ENCODE measurements at regions not wholly inside any gene's neighbourhood (a gene's known extent, or its start where the extent isn't known, plus 50 kb on each side); places are given as distances from the start of the nearest gene placed in this dataset.

DNA sequence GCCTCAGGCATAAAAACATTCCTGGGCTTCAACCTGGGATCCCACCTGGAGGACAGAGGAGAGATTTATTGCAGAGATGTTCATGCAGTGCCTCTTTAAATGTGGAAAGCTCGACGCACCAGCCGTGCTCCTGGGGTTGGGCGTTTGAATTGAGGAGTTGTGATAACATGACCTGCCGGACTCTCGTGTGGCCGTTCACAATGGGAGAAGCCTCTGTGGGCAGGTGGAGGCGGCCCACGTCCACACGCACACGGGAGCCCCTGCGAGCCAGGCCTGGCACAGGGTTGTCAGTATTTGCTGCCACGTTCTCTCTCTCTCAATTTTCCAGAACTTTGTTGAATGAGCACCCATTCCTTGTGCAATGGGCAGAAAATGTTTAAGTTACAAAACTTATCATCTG, 58.3 kb upstream of the PPARA start:
- no peak for DNase-seq

DNA sequence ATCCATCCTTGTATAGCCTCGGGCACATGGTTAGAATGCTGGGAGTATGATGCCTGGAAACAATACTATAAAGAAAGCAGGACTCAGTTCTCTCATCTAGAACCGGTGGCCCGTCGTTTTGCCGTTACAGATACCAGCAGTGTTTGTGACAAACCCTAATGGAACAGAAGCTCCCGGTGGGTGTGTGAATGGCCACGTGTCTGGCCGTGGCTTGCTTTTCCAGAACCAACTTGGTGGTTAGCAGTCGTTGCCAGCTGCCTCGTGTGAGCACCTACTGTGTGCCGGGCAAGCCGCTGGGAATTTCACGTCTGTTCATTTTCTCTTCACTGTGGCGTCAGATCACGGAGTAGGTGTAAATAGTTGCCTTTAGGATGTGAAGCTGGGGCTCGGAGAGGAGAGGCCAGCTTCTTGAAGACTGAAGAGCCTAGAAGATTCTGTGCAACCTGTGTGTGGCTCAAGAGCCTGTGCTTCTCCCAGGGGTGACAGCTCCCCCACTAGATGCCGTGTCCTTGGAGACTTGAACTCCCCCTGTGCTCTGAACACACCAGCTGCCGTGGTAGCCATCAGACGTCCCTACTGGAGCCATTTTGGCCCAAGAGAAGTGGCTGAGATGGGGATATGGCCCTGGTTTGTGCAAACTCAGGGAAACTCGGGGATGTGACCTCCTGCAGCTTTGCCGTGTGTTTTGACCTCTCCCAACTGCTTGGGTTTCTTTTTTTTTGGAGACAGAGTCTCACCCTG, 57.5 kb upstream of the PPARA start:
- DNase-seq = no peak

DNA sequence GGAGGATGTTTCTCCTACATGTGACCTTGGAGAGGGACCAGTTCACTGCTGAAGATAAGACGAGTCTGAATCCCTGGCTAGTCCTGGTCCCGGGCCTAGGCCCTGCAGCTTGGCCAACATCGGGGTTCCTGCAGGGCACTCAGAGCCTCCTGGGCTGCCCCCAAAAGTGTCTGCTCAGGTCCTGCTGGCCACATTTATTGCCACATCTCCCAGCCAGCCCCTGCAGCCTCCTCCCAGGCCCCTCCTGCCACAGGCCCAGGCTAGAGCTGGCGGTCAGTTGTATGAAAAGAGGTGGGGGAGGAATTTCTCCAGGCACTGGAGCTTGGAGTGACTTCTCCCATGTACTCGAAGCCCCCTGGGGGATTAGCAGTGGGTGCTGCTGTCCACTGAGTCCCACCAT, 56.5 kb upstream of the PPARA start:
- DNase-seq = no peak

DNA sequence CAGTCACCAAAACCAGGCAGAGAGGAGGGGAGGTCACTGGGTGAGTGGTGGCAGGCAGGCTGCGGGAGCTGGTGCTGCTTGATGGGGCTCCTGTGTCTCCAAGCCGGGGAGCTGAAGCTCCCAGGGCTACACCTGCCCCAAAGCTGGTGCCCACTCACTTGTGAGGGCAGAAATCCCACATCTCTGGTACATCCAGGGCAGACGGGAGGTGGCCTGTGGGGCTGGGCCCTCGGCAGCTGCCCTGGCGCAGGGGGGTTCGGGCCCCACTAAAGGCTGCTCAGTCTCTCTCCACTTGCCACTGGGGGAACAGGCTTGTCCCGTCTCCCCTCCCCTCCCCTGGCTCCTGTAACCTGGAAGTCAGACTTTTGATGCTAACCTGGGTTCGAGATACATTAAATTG, 55.6 kb upstream of the PPARA start:
- no peak for DNase-seq

DNA sequence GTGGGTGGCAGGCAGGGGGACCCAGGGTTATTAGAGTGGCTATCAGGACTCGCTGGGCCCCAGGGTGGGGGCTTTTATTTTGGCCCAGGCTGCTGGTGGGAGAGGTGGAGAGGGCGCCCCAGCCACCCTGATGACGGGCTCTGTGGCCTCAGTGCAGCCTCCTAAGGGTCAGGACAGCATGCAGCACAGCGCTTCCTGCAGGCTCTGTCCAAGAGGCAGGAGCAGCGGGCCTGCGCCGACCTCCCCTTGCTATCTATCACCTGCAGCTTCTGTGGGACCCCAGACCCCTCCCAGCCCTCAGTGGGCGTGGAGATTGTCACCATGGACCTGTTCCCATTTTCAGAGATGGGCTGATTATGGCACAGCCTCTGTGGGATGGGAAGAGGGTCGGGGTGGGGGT, 54.3 kb upstream of the PPARA start:
- DNase-seq = no peak

DNA sequence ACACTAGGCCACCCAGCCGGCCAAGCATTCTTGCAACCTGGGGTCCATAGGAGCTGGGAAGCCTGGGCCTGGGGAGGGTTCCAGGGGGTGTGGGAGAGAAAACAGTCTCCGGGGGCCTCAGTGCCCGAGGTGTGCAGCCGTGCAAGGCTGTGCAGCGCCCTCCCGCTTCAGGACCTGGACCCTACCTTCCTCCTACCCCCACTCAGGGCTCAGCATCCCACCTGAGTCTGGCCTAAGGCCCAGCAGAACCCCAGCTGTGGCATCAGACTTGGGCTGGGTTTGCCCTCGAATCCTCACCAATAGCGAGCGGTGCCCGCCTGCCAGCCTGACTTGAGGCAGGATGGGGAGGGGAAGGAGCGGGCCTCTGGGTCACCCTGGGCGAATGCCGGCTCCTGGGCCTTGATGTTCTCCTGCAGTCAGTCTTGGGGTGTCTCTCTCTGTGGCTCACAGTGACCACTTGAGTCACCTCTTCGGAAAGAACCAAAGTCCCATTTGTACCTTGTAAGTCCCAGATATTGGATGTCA, 53.6 kb upstream of the PPARA start:
- no peak for DNase-seq

DNA sequence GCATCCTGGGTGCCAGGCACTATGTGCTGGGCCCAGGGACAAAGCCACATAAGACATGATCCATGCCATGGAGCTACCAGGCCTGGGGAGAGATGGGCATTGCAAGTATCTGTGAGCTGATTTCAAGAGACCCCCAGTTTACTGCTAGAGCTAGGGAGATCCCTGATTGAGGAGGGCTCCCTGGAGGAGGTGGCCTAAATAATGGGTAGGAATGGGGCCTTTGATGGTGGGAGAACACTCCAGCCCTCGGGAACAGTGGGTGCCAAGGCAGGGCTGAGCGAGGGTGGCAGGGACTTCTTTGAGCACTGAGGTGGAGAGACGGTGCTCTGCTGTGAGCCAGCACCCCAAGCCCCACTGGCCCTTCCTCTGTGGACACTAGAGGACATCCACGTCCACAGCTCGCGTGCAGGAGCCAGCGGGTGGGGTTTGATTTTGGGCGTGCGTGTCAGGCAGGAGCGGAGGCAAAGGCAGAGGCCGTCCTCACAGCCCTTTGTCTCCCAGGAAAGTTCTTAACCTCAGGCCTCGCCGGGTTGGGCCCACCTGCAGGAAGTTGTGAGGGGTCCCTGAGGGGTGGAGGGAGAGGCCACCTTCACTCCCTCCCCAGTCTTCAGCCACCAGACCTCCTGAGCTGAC, 52.9 kb upstream of the PPARA start:
- no peak for DNase-seq

DNA sequence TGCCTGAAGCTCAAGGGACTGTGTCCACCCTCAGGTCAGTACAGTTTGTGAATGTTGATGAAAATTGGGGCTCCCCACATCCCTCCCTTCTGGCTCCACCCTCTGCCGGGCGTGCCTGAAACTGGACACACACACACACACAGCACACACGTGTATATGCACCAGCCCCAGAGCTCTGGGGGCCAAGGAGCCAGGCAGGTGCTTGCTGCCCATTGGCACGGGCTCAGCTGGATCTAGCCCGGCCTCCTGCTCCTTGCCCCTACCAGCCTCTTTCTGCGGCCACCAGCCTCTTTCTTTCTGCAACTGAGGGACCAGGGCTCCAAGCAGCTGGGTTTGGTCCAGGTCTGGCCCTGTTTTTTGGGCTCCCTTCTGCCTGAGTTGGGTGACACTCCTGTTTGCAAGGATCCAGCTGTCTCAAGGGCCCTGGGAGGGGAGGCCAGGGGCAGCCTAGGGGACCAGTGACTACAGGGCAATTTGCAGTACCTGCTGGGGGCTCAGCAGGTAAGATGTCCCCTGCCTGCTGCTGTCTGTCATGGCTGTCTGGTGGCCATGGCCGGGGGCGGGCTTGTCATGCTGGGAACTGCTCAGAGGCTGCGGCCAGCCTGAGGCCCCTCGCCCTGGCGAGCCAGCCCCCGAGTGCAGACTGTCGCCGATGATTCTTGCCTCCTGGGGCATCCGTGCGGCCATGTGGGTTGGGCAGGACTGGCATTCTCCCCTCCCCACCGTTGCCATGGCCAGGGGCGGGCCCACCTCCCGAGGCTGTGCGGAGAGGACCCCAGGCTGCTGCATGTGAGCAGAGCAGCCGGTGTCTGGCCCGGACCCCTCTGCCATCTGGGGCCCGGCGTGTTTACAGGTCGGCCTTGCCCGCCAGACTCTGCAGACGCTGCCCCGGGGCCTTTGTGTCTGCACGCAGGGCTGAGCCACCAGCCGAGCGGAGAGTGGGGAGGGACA, 51.5 kb upstream of the PPARA start:
- DNase-seq = no peak

DNA sequence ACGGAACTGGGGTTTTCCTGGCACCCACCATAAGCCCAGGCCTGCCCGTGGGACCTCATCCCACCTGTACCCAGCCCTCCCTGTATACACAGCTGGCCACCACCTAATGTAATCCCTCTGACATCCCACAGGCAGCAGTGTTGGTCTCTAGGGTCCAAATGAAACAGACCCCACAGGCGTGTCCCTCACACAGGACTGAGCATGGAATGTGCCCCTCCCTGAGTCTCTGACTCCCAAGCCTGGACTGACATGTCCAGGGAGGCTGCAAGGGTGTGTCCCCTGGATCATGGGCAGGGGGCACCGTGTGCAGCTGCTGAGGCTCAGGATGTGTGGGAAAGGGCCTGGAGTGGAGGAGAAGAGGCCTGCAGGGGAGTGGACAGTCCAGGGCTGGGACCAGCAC, 50.6 kb upstream of the PPARA start:
- DNase-seq = no peak

DNA sequence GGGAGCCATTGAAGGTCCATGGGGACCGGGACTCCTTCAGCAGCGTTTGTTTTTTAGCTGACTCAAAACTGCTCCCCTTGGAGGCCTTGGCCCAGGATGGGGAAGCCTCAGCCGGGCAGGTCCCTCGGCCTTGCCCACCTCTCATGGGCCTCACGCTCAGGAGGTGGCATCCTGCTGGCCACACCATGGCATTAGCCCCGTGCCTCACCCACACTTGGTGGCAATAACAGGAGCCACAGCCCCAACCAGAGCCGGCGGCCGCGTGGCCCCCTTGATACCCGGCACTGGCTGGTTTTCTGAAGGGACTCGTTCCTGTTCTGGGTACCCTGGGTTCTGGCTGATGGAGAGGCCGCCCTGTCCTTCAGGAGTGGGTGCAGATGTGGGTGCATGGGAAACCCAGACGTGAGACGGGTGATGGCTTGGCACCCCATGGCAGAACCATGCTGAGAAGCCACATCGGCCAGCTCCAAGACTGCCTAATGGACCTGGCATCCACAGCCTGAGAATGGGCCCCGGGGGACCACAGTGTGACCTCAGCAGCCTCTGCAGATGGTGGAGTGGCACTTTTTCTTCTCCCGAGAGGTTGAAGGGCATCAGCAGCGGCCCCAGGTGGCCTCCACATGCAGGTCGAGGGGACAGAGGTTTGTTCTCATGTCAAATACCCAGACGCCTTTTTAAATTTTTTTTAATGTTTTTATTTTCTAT, 49.8 kb upstream of the PPARA start:
- DNase-seq = no peak

Data from NCI-H1436 (cell line).